ENCODE measurements at regions not wholly inside any gene's neighbourhood (a gene's known extent, or its start where the extent isn't known, plus 50 kb on each side); places are given as distances from the start of the nearest gene placed in this dataset.

DNA sequence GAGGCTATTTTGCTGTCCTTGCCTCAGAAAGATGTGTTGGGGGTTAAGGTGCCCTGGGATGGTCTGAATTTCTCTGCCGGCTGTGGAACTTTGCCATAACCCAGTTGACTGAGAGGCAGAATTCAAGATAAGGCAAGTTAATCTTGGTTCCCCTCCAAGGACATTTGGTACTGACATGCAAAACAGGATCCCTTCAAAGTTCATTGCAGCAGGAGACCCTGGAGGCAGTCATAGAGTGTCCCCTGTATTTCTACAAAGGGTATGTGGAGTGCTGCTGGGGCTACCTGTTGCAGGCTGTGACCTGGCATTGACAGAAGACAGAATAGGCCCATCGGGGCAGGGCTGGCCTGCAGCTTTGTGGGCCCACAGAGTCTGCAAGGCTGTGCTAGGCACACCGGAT lies 135.6 kb upstream of the IRX3 start (continued):
- TF ChIP-seq, protein P1, sequence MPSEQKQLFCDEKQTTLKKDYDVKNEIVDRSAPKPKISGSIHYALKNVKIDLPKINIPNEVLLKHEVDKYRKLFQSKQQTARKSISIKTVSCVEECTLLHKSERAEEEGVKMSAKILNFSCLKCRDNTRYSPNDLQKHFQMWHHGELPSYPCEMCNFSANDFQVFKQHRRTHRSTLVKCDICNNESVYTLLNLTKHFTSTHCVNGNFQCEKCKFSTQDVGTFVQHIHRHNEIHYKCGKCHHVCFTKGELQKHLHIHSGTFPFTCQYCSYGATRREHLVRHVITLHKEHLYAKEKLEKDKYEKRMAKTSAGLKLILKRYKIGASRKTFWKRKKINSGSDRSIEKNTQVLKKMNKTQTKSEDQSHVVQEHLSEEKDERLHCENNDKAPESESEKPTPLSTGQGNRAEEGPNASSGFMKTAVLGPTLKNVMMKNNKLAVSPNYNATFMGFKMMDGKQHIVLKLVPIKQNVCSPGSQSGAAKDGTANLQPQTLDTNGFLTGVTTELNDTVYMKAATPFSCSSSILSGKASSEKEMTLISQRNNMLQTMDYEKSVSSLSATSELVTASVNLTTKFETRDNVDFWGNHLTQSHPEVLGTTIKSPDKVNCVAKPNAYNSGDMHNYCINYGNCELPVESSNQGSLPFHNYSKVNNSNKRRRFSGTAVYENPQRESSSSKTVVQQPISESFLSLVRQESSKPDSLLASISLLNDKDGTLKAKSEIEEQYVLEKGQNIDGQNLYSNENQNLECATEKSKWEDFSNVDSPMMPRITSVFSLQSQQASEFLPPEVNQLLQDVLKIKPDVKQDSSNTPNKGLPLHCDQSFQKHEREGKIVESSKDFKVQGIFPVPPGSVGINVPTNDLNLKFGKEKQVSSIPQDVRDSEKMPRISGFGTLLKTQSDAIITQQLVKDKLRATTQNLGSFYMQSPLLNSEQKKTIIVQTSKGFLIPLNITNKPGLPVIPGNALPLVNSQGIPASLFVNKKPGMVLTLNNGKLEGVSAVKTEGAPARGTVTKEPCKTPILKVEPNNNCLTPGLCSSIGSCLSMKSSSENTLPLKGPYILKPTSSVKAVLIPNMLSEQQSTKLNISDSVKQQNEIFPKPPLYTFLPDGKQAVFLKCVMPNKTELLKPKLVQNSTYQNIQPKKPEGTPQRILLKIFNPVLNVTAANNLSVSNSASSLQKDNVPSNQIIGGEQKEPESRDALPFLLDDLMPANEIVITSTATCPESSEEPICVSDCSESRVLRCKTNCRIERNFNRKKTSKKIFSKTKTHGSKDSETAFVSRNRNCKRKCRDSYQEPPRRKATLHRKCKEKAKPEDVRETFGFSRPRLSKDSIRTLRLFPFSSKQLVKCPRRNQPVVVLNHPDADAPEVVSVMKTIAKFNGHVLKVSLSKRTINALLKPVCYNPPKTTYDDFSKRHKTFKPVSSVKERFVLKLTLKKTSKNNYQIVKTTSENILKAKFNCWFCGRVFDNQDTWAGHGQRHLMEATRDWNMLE (tag by site-specific recombination; conservative IDR thresholded peaks at IDR 0.05; ENCODE audit: low read depth): no peak
- TF ChIP-seq ZNF394 (tag by site-specific recombination; IDR thresholded peaks at IDR 0.05; ENCODE audit: borderline replicate concordance): no peak

DNA sequence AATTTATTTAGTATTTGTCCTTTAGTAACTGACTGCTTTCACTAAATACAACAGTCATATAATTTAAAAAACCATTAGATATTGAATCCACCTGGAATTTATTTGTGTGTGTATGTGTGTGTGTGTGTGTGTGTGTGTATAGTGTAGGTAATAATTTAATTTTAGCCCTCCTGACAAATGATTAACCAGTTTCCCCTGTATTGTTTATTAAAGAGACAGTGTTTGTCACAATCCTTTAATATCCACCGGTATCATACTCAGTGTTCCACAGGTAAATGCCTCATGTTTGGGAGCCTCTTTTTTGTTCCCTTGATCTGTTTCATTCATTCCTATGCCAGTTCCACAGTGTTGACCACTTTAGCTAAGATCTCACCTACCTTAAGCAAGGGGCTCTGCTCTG lies 134.6 kb upstream of the IRX3 start:
- Histone ChIP-seq H3K36me3 (ENCODE audit: control insufficient read depth in 2 of 2, insufficient read depth in 1 of 2, low read length in 2 of 2) (no peaks in the 10 kb centered on the region), H3K4me1 (ENCODE audit: control insufficient read depth, insufficient read depth, low read length) (no peaks in the 10 kb centered on the region), H3K27ac (ENCODE audit: extremely low read depth, low read depth, low read length) (no peak overlapping the region), H3K9me3 (ENCODE audit: control insufficient read depth, insufficient read depth, low read depth, low read length) (no peaks in the 10 kb centered on the region), H3K4me3 (ENCODE audit: low read depth, low read length) (no peak overlapping the region)
- TF ChIP-seq KLF7 (tag by site-specific recombination; IDR thresholded peaks at IDR 0.05; ENCODE audit: borderline replicate concordance) (no peak), ZNF221 (tag by site-specific recombination; IDR thresholded peaks at IDR 0.05; ENCODE audit: borderline replicate concordance) (no peak), ZBTB20 (tag by site-specific recombination; IDR thresholded peaks at IDR 0.05) (no peak), ZNF776 (tag by site-specific recombination; IDR thresholded peaks at IDR 0.05; ENCODE audit: borderline replicate concordance) (no peak), ZNF394 (tag by site-specific recombination; IDR thresholded peaks at IDR 0.05; ENCODE audit: borderline replicate concordance) (no peak)
- TF ChIP-seq, protein P2, sequence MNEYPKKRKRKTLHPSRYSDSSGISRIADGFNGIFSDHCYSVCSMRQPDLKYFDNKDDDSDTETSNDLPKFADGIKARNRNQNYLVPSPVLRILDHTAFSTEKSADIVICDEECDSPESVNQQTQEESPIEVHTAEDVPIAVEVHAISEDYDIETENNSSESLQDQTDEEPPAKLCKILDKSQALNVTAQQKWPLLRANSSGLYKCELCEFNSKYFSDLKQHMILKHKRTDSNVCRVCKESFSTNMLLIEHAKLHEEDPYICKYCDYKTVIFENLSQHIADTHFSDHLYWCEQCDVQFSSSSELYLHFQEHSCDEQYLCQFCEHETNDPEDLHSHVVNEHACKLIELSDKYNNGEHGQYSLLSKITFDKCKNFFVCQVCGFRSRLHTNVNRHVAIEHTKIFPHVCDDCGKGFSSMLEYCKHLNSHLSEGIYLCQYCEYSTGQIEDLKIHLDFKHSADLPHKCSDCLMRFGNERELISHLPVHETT (tag by site-specific recombination; IDR thresholded peaks at IDR 0.05): no peak
- ChIA-PET CTCF (interaction anchor here (0.6 kb wide), 1 partner anchor 361 kb away, joined by 3 read pairs; no protein-coding TSS in a partner anchor), POLR2A (no interaction called here)

DNA sequence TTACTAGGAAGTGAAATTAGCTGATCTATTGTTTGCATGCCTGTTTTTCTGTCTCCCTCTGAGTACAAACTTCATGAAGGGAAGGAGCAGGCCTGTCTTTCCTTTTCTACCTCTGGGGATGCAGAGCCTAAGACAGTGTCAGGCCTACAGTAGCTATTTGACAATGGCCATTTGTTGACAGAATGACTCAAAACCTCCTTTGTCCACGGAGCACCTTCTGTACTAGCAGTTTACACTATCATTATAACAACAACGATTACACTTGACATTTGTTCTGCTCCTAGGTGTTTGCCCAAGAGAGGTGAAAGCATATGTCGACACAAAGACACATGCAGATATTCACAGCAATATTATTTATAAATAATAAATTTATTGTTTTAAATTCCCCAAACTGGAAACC lies 132.3 kb upstream of the IRX3 start:
- Histone ChIP-seq H3K4me1 (ENCODE audit: control insufficient read depth, insufficient read depth, low read length) (no peaks in the 10 kb centered on the region), H3K36me3 (ENCODE audit: control insufficient read depth in 2 of 2, insufficient read depth in 1 of 2, low read length in 2 of 2) (no peaks in the 10 kb centered on the region), H3K4me3 (ENCODE audit: low read depth, low read length) (no peak overlapping the region), H3K27ac (ENCODE audit: extremely low read depth, low read depth, low read length) (no peak overlapping the region), H3K9me3 (ENCODE audit: control insufficient read depth, insufficient read depth, low read depth, low read length) (no peaks in the 10 kb centered on the region)
- ChIA-PET POLR2A (no interaction called here), CTCF (no interaction called here)
- TF ChIP-seq GLIS1 (tag by site-specific recombination; IDR thresholded peaks at IDR 0.05) (no peak), ZNF707 (tag by site-specific recombination; IDR thresholded peaks at IDR 0.05) (no peak), ZNF366 (tag by site-specific recombination; conservative IDR thresholded peaks at IDR 0.05) (no peak), GLI4 (tag by site-specific recombination; IDR thresholded peaks at IDR 0.05) (no peak), ZFP41 (tag by site-specific recombination; IDR thresholded peaks at IDR 0.05; ENCODE audit: borderline replicate concordance) (no peak), ZNF747 (tag by site-specific recombination; IDR thresholded peaks at IDR 0.05) (no peak), OSR2 (tag by site-specific recombination; IDR thresholded peaks at IDR 0.05) (no peak)
- TF ChIP-seq, protein P1 (tag by site-specific recombination; conservative IDR thresholded peaks at IDR 0.05; ENCODE audit: low read depth): no peak
